Small intestine (tissue), 7 donors: ENCODE measurements at regions not wholly inside any gene's neighbourhood (a gene's known extent, or its start where the extent isn't known, plus 50 kb on each side); places are given as distances from the start of the nearest gene placed in this dataset.

ENCODE experiments used
- DNase-seq, 2 donors: peaks; one replicate each; pipeline versions ENCODE4 v3.0.0 to v3.0.0-alpha.2; 2013
- FAIRE-seq: peaks from 2 replicates; lab custom pipeline; 2012; peaks lifted over from hg19 to GRCh38; lab: Jason Lieb, UNC
- H3K27ac ChIP-seq, 3 donors: one replicate each; pipeline ENCODE4 v1.5.1; 2013; ENCODE audit warnings: low read length in 2 of 3, mild to moderate bottlenecking in 2 of 3, control low read depth in 1 of 3, inconsistent platforms in 1 of 3, low read depth in 1 of 3, moderate library complexity in 1 of 3
- H3K27me3 ChIP-seq, 3 donors: one replicate each; pipeline ENCODE4 v1.6.1; 2013; ENCODE audit warnings: low read length in 3 of 3, inconsistent platforms in 1 of 3; ENCODE audit not compliant: control insufficient read depth in 3 of 3, insufficient read depth in 3 of 3
- H3K36me3 ChIP-seq, 3 donors: one replicate each; pipeline ENCODE4 v1.6.1; 2013; ENCODE audit warnings: low read length in 3 of 3, inconsistent platforms in 1 of 3, low read depth in 1 of 3, mild to moderate bottlenecking in 1 of 3, moderate library complexity in 1 of 3; ENCODE audit not compliant: control insufficient read depth in 3 of 3, insufficient read depth in 2 of 3
- H3K4me1 ChIP-seq, 3 donors: one replicate each; pipeline ENCODE4 v1.6.1; 2013; ENCODE audit warnings: low read length in 2 of 3, inconsistent platforms in 1 of 3, low read depth in 1 of 3, mild to moderate bottlenecking in 1 of 3, moderate library complexity in 1 of 3; ENCODE audit not compliant: control insufficient read depth in 3 of 3, insufficient read depth in 2 of 3
- H3K4me3 ChIP-seq, 3 donors: one replicate each; pipeline ENCODE4 v1.5.1; 2013; ENCODE audit warnings: low read length in 3 of 3, control low read depth in 1 of 3, inconsistent platforms in 1 of 3, low read depth in 1 of 3, mild to moderate bottlenecking in 1 of 3, moderate library complexity in 1 of 3
- H3K9me3 ChIP-seq, 2 donors: one replicate each; pipeline ENCODE4 v1.6.1; 2013; ENCODE audit warnings: low read depth in 1 of 2, low read length in 1 of 2; ENCODE audit not compliant: control insufficient read depth in 2 of 2, insufficient read depth in 1 of 2
- WGBS, 3 donors: extraction: QIAGEN DNeasy Blood & Tissue Kit; methylation state at CpG; one replicate each; pipeline ENCODE4 v1.1.7; 2013; 5-methylcytosine and 5-hydroxymethylcytosine counted together
- donor health status: healthy with polysubstance abuse.
- donor health status: control.
- donor health status: control.
- donor health status: Bipolar disorder and iron deficiency.
- donor health status: healthy.

DNA sequence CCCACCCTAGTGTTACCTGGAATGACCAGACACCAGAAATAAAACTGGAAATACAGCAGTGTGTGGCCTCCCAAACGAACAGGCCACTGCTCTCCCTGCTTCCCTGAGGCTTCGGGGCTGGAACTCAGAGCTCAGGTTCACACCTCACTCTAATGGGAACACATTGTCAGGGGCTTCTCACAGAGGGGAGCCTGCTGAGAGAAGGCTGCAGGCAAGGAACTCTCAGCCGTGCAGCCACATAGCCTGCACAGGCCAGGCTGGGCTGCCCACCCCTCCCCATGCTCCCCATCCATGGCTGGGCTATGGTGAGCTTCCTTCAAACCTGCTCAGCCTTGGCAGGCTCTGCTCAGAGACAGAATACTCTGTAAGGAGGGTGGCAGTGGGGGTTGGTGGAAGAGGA, 302.5 kb downstream of the EMP1 start:
- WGBS, 3 donors = 49 to 72% (median 61%) methylated on average over 3 of the region's 3 CpGs
- DNase-seq (no peak), FAIRE-seq (no peak)
- Histone ChIP-seq H3K4me3 (no peak overlapping the region), H3K4me1 (no peaks in the 10 kb centered on the region), H3K27ac (no peak overlapping the region), H3K36me3 (no peaks in the 10 kb centered on the region), H3K9me3 (no peaks in the 10 kb centered on the region), H3K27me3 (peaks cover 0 to 2% (median 0%) of the 10 kb centered on the region in 3 donors)

DNA sequence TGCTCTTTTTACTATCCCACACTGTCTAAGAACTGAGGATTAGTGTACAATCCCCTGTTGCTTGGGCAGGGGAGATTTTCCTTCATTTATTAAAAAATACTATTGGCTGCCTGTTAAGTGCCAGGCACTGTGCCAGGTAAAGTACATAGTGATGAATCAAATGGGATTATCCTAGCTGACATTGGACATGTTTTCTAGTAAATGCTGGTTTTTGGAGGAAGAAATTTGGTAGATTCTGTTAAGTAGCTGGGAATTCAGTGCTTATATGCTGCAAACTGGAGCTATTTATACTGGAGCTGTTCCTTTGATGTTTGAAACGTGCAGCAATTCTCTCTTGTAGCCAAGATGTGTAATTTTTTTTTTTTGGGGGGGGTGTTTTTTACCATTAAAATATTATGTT, 299.6 kb downstream of the EMP1 start:
- DNase-seq = no peak
- no peaks in the 10 kb centered on the region for H3K36me3 ChIP-seq
- H3K27ac ChIP-seq = no peak overlapping the region
- H3K4me1 ChIP-seq = no peaks in the 10 kb centered on the region
- H3K9me3 ChIP-seq = no peaks in the 10 kb centered on the region
- peaks cover 0 to 5% (median 0%) of the 10 kb centered on the region in 3 donors for H3K27me3 ChIP-seq
- no peak for FAIRE-seq
- 53 to 68% (median 56%) methylated on average over 1 of the region's 1 CpG for WGBS, 3 donors
- H3K4me3 ChIP-seq = no peak overlapping the region

DNA sequence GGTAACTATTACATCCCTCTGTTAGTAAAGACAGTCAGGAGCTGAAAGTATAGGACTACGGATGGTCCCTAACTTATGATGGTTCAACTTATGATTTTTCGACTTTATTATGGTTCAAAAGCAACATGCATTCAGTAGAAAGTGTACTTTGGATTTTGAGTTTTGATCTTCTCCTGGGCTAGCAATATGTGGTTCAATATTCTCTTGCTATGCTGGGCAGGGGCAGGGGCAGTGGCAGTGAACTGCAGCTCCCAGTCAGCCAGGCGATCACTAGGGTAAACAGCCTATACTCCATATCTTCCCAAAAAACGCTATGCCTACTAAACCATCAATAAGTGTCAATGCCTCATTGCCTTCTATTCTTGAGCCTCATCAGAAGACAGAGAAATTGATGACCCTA, 292.7 kb downstream of the EMP1 start:
- WGBS, 3 donors = 87 to 93% (median 92%) methylated on average over 4 of the region's 4 CpGs
- Histone ChIP-seq H3K27me3 (peaks cover 0 to 2% (median 0%) of the 10 kb centered on the region in 3 donors), H3K4me1 (no peaks in the 10 kb centered on the region), H3K9me3 (no peaks in the 10 kb centered on the region), H3K36me3 (no peaks in the 10 kb centered on the region), H3K4me3 (no peak overlapping the region), H3K27ac (no peak overlapping the region)
- DNase-seq (no peak), FAIRE-seq (no peak)

DNA sequence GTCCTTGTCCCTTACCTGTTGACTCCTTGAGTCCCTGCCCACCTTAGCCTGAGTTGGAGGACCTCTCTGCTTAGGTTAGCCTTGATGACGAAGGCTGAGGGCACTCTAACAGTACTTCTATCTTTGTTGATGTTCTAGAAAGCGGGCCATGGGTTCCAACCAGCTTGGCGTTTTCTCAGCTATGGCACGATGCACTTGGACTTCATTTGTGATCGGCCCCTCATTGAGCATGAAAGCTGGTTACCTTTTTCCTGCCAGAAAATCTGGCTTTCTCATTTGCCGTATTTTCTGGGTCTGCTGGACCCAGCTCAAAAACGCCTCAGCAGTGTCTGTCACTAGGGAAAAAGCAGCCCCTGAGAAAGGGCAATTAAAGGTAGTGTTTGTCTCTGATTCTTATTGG, 290.8 kb downstream of the EMP1 start:
- Histone ChIP-seq H3K27ac (no peak overlapping the region), H3K36me3 (no peaks in the 10 kb centered on the region), H3K9me3 (no peaks in the 10 kb centered on the region), H3K4me1 (no peaks in the 10 kb centered on the region), H3K27me3 (peaks cover 0 to 2% (median 0%) of the 10 kb centered on the region in 3 donors), H3K4me3 (no peak overlapping the region)
- no peak for FAIRE-seq
- 88 to 92% (median 89%) methylated on average over 7 of the region's 7 CpGs for WGBS, 3 donors
- DNase-seq = no peak

DNA sequence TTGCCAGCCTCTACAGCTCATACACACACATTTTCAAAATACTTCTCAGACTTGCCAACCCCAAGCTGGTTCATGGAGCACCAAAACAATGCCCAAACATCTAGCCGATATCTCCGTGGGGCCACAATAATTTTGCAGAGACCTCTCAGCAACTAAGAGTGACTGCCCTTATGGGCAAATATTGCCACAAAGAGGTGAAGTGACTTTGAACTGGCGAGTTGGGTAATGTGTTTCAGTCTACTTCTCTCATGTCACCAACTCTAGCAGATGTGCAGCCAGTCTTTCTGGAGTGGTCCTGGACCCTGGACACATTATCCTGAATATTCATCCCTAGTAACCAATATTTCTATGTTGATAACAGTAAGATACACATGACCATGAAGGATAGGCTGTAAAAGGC, 290.3 kb downstream of the EMP1 start:
- Histone ChIP-seq H3K27me3 (peaks cover 0 to 1% (median 0%) of the 10 kb centered on the region in 3 donors), H3K4me3 (no peak overlapping the region), H3K36me3 (no peaks in the 10 kb centered on the region), H3K9me3 (no peaks in the 10 kb centered on the region), H3K4me1 (no peaks in the 10 kb centered on the region), H3K27ac (no peak overlapping the region)
- FAIRE-seq (no peak), DNase-seq (no peak)
- 86 to 91% (median 86%) methylated on average over 3 of the region's 3 CpGs for WGBS, 3 donors

DNA sequence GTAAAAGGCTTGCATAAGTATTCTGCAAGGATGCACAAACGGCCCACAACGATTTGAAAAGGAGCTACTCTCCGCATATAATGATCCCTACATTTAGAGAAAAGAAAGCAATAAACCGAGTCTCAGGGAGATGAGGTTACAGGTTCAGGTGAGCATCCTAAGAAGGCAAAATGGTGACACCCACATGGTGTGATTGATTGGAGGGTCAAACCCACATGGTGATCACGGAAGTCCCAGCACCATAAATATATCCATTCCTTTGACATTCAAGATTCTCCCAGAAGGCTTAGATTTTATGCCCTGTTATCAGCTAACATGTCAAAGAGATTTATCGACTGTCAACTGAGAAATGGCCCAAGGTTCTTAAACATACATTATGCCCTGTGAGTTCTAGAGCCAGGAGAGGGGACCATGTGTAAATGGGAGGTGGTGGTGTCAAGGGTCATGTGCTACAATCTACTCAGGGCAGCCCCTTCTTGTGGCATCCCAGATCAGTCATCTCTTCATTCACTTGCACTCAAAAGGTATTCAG, 282.2 kb downstream of the EMP1 start:
- H3K9me3 ChIP-seq = no peaks in the 10 kb centered on the region
- no peak overlapping the region for H3K27ac ChIP-seq
- H3K36me3 ChIP-seq = no peaks in the 10 kb centered on the region
- H3K4me1 ChIP-seq = no peaks in the 10 kb centered on the region
- H3K27me3 ChIP-seq = no peaks in the 10 kb centered on the region
- 80 to 82% (median 80%) methylated on average over 6 of the region's 6 CpGs for WGBS, 3 donors
- DNase-seq (no peak), FAIRE-seq (no peak)
- no peak overlapping the region for H3K4me3 ChIP-seq

DNA sequence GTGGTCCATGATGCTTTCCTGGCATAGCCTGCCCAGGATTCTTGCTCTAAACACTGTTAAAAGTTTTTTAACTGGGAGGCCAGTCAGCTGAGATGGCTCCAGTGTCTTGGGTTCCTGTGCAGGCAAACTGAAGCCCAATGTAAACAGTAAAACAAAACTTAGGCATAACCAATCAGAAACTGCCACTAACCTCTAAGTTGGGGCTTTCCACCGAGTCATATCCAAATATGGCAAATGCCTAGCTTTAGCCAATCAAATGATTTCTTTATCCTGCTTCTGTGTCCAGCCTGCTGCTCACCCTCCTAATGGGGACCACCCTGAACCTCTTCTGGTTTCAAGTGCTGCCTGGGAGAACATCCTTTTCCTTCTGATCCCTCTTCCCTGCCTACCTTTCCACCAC, 277.9 kb downstream of the EMP1 start:
- Histone ChIP-seq H3K4me1 (no peaks in the 10 kb centered on the region), H3K4me3 (no peak overlapping the region), H3K27me3 (no peaks in the 10 kb centered on the region), H3K9me3 (no peaks in the 10 kb centered on the region), H3K27ac (no peak overlapping the region), H3K36me3 (no peaks in the 10 kb centered on the region)
- DNase-seq (no peak), FAIRE-seq (no peak)
- WGBS, 3 donors = 65 to 81% (median 76%) methylated on average over 1 of the region's 1 CpG

DNA sequence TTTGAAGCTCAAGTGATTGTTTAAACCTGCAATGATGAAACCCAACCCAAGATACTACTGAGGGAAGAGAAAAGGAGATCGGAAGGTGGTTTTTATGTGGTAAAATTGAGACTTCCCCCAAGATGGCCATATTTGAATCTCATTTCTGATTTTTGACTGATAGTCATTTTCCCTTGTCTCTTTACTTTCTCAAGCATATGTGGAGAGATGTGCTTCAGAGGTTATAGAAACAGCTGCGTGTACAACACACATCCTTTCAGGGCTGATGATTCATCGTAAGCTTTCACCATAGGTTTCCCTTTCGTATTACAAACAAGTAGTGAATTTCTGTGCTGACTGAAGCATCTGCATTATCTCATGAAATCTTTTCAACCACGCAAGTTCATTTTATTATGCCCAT, 276.2 kb downstream of the EMP1 start:
- Histone ChIP-seq H3K4me1 (no peaks in the 10 kb centered on the region), H3K27ac (no peak overlapping the region), H3K36me3 (no peaks in the 10 kb centered on the region), H3K4me3 (no peak overlapping the region), H3K27me3 (no peaks in the 10 kb centered on the region), H3K9me3 (no peaks in the 10 kb centered on the region)
- DNase-seq (no peak), FAIRE-seq (no peak)
- 71 to 89% (median 72%) methylated on average over 5 of the region's 5 CpGs for WGBS, 3 donors

DNA sequence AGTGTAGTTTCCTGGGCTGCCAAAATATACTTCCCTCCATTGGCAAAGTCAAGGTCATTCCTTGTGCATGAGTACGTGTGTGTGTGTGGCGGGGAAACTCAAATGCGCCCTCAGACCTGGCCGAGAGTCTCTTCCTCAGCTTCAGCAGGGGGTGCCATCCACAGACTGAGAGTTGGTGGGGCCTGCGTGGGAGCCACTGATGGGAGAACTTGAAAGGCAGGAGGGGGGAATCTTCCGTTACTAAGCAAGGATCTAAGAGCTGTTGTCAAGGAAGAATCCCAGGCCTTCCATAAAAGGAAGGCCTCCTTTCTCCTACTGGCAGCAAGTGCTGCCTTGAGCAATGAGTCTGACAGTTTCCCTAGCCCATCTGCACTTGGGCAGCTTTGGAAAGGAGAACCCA, 274.9 kb downstream of the EMP1 start:
- no peaks in the 10 kb centered on the region for H3K36me3 ChIP-seq
- H3K4me3 ChIP-seq = no peak overlapping the region
- FAIRE-seq (no peak), DNase-seq (no peak)
- WGBS, 3 donors = 88 to 97% (median 95%) methylated on average over 6 of the region's 6 CpGs
- H3K9me3 ChIP-seq = no peaks in the 10 kb centered on the region
- no peak overlapping the region for H3K27ac ChIP-seq
- no peaks in the 10 kb centered on the region for H3K4me1 ChIP-seq
- no peaks in the 10 kb centered on the region for H3K27me3 ChIP-seq
